ENCODE measurements at regions not wholly inside any gene's neighbourhood (a gene's known extent, or its start where the extent isn't known, plus 50 kb on each side); places are given as distances from the start of the nearest gene placed in this dataset.

GRCh38 chr17:70317421-70317820 lies 148.1 kb downstream of the KCNJ2 start:
- TF ChIP-seq, protein P1, sequence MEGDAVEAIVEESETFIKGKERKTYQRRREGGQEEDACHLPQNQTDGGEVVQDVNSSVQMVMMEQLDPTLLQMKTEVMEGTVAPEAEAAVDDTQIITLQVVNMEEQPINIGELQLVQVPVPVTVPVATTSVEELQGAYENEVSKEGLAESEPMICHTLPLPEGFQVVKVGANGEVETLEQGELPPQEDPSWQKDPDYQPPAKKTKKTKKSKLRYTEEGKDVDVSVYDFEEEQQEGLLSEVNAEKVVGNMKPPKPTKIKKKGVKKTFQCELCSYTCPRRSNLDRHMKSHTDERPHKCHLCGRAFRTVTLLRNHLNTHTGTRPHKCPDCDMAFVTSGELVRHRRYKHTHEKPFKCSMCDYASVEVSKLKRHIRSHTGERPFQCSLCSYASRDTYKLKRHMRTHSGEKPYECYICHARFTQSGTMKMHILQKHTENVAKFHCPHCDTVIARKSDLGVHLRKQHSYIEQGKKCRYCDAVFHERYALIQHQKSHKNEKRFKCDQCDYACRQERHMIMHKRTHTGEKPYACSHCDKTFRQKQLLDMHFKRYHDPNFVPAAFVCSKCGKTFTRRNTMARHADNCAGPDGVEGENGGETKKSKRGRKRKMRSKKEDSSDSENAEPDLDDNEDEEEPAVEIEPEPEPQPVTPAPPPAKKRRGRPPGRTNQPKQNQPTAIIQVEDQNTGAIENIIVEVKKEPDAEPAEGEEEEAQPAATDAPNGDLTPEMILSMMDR (conservative IDR thresholded peaks at IDR 0.05; ENCODE audit: low read depth, low read length): no peak
- TF ChIP-seq EZH2 (IDR thresholded peaks at IDR 0.05; ENCODE audit: low read length, unreplicated experiment): no peak
